Activated CD8-positive, alpha-beta T cell treated with anti-CD3 and anti-CD28 coated beads for 36 hours (primary cell): ENCODE measurements at regions not wholly inside any gene's neighbourhood (a gene's known extent, or its start where the extent isn't known, plus 50 kb on each side); places are given as distances from the start of the nearest gene placed in this dataset.

ENCODE experiments used
- ATAC-seq: fragments of 200-7000 bp; cut with Tn5 transposase; one replicate; pipeline ENCODE4 v1.10.0; 2021; ENCODE audit warnings: mild to moderate bottlenecking, moderate library complexity
- CTCF ChIA-PET: fragments of 350-600 bp; sonication (Branson Sonifier 250); formaldehyde crosslinking; loops from one replicate; lab custom pipeline; 2021; ENCODE audit warnings: antibody characterized with exemption; lab: Charles Lee
- POLR2A ChIA-PET: fragments of 350-600 bp; sonication (Branson Sonifier 250); formaldehyde crosslinking; loops from one replicate; lab custom pipeline; 2021; ENCODE audit warnings: antibody characterized with exemption; lab: Charles Lee
- DNase-seq: peaks from one replicate; pipeline ENCODE4 v3.0.0-alpha.2; 2020
- H3K27ac Mint-ChIP-seq: one replicate; pipeline ENCODE4 v1.8.0; 2021; ENCODE audit warnings: mild to moderate bottlenecking, mixed read lengths
- H3K27me3 Mint-ChIP-seq: one replicate; pipeline ENCODE4 v1.8.0; 2021; ENCODE audit warnings: mixed read lengths
- H3K36me3 Mint-ChIP-seq: one replicate; pipeline ENCODE4 v1.8.0; 2021; ENCODE audit warnings: low read depth, mixed read lengths
- H3K4me1 Mint-ChIP-seq: one replicate; pipeline ENCODE4 v1.8.0; 2021; ENCODE audit warnings: low read depth, mixed read lengths
- H3K4me3 Mint-ChIP-seq: one replicate; pipeline ENCODE4 v1.8.0; 2021; ENCODE audit warnings: mild to moderate bottlenecking, moderate library complexity, mixed read lengths
- H3K9me3 Mint-ChIP-seq: one replicate; pipeline ENCODE4 v1.8.0; 2021; ENCODE audit warnings: mixed read lengths
- intact Hi-C: fragments of 100-400 bp; cut with micrococcal nuclease; formaldehyde crosslinking; loops from one replicate; pipeline ENCODE4 v1.10.0; 2022
- TF ChIP-seq, protein P1 (sequence below): fragments of 200-600 bp; IDR thresholded peaks from one replicate; pipeline ENCODE4 v1.8.0; 2022; ENCODE audit warnings: antibody characterized with exemption, mild to moderate bottlenecking

DNA sequence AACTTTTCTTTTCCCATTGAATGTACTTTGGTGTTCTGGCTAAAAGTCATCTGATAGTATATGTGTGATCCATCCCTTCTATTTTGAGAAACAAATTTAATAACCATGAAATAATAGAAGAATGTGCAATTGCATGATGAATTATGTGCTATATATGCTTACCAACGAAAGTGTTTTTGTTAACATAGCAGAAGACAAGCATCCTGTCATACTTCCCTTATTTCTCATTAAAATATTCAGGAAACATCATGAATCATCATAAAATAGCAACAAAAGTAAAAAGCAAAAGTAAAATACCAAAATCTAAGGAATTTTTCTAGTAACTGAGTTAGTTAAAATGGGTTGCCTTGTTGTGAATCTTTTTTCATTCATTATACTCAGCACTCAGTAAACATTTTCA lies 409.0 kb upstream of the PDE3A start:
- no peaks in the 10 kb centered on the region for H3K4me1 Mint-ChIP-seq
- TF ChIP-seq, protein P1, sequence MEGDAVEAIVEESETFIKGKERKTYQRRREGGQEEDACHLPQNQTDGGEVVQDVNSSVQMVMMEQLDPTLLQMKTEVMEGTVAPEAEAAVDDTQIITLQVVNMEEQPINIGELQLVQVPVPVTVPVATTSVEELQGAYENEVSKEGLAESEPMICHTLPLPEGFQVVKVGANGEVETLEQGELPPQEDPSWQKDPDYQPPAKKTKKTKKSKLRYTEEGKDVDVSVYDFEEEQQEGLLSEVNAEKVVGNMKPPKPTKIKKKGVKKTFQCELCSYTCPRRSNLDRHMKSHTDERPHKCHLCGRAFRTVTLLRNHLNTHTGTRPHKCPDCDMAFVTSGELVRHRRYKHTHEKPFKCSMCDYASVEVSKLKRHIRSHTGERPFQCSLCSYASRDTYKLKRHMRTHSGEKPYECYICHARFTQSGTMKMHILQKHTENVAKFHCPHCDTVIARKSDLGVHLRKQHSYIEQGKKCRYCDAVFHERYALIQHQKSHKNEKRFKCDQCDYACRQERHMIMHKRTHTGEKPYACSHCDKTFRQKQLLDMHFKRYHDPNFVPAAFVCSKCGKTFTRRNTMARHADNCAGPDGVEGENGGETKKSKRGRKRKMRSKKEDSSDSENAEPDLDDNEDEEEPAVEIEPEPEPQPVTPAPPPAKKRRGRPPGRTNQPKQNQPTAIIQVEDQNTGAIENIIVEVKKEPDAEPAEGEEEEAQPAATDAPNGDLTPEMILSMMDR: no peak
- intact Hi-C loops: no loop called here
- ATAC-seq (no peak), DNase-seq (no peak)
- ChIA-PET CTCF (no interaction called here), POLR2A (no interaction called here)
- H3K36me3 Mint-ChIP-seq: no peaks in the 10 kb centered on the region
- no peak overlapping the region for H3K27ac Mint-ChIP-seq
- H3K9me3 Mint-ChIP-seq: no peaks in the 10 kb centered on the region
- H3K27me3 Mint-ChIP-seq: peaks cover 2% of the 10 kb centered on the region
- no peak overlapping the region for H3K4me3 Mint-ChIP-seq

DNA sequence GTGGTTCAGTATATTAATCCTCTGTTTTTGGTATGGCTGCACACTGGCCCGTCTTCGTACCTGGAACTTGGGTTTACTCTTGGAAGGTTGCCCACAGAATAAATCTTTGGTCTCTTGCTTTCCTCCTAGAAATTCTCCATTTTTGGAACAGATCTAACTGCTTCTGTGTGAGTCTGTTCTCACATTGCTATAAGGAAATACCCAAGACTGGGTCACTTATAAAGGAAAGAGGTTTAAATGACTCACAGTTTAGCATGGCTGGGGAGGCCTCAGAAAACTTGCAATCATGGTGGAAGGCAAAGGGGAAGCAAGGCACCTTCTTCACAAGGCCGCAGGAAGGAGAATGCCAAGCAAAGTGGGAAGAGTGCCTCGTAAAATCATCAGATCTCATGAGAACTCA lies 407.8 kb upstream of the PDE3A start:
- TF ChIP-seq, protein P1: no peak
- H3K4me3 Mint-ChIP-seq: no peak overlapping the region
- no peaks in the 10 kb centered on the region for H3K36me3 Mint-ChIP-seq
- ChIA-PET POLR2A (no interaction called here), CTCF (no interaction called here)
- no peak for DNase-seq
- no peaks in the 10 kb centered on the region for H3K9me3 Mint-ChIP-seq
- no peak for ATAC-seq
- no peaks in the 10 kb centered on the region for H3K4me1 Mint-ChIP-seq
- peaks cover 2% of the 10 kb centered on the region for H3K27me3 Mint-ChIP-seq
- H3K27ac Mint-ChIP-seq: no peak overlapping the region
- intact Hi-C loops: no loop called here

DNA sequence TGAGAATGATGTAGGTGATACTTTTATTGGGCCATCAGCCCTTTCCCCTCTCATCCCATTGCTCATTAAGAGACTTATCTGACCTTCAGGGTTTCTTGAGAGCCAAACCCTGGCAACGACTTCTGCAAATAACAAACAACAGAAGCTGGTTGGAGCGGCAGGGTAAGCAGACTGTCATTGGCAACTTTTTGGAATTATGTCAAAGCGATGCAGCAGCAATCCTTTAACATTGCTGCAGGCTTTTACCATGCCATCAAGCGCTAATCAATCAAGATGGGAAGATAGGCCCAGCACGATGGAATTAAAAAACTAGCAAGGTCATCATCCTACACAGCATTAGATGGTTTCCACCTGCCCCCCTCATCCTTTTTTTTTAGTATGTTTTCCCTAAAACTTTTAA lies 406.1 kb upstream of the PDE3A start:
- ChIA-PET CTCF (no interaction called here), POLR2A (no interaction called here)
- Mint-ChIP-seq H3K27me3 (peaks cover 2% of the 10 kb centered on the region), H3K36me3 (no peaks in the 10 kb centered on the region), H3K4me3 (no peak overlapping the region), H3K27ac (no peak overlapping the region), H3K9me3 (no peaks in the 10 kb centered on the region), H3K4me1 (no peaks in the 10 kb centered on the region)
- intact Hi-C loops: no loop called here
- TF ChIP-seq, protein P1: no peak
- ATAC-seq (no peak), DNase-seq (no peak)

DNA sequence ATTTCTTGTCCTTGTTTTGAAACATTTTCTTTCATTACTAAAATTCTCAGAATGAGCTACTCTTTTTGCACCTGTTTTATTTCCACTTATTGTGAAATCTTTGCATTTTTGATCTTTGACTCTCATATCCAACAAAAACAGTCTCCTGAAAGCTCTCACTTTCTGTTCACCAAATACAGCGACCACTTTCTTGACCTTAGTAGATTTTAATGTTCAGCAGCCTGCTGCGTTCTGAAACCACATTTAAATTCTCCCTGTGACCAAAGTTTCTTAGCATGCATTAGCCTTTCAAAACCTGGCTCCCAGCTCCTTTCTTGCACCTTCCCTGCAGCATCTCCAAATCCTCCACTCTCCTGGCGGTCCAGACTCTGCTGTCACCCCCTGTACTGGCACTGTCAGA lies 404.4 kb upstream of the PDE3A start:
- Mint-ChIP-seq H3K27me3 (peaks cover 2% of the 10 kb centered on the region), H3K27ac (no peak overlapping the region), H3K4me3 (no peak overlapping the region), H3K9me3 (no peaks in the 10 kb centered on the region), H3K4me1 (no peaks in the 10 kb centered on the region), H3K36me3 (no peaks in the 10 kb centered on the region)
- no peak for DNase-seq
- POLR2A ChIA-PET: no interaction called here
- CTCF ChIA-PET: no interaction called here
- TF ChIP-seq, protein P1: no peak
- intact Hi-C loops: no loop called here
- no peak for ATAC-seq

DNA sequence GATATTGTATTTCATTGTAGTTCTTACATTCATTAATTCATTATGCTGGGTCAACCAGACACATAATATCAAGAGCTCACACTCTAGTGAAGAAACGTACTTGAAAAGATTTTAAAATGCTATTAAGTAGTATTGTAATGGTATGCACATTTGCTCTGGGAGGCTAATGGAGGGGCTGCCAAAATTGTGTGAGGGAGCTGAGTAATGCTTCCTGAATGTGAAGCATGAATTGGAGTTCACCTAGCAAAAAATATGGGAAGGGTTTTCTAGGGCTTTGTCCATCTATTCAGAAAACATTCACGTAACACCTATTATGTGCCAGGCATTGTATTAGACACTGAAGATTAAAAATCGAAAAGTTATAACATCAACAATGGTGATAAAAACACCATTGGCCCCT lies 403.8 kb upstream of the PDE3A start:
- H3K9me3 Mint-ChIP-seq: no peaks in the 10 kb centered on the region
- CTCF ChIA-PET: no interaction called here
- no peaks in the 10 kb centered on the region for H3K4me1 Mint-ChIP-seq
- intact Hi-C loops: no loop called here
- DNase-seq (no peak), ATAC-seq (no peak)
- H3K4me3 Mint-ChIP-seq: no peak overlapping the region
- no peaks in the 10 kb centered on the region for H3K36me3 Mint-ChIP-seq
- no peak overlapping the region for H3K27ac Mint-ChIP-seq
- H3K27me3 Mint-ChIP-seq: peaks cover 2% of the 10 kb centered on the region
- POLR2A ChIA-PET: no interaction called here
- TF ChIP-seq, protein P1: no peak
